Activated CD8-positive, alpha-beta T cell treated with anti-CD3 and anti-CD28 coated beads for 36 hours (primary cell): ENCODE measurements at regions not wholly inside any gene's neighbourhood (a gene's known extent, or its start where the extent isn't known, plus 50 kb on each side); places are given as distances from the start of the nearest gene placed in this dataset.

ENCODE experiments used
- ATAC-seq: fragments of 200-7000 bp; cut with Tn5 transposase; one replicate; pipeline ENCODE4 v1.10.0; 2021; ENCODE audit warnings: mild to moderate bottlenecking, moderate library complexity
- CTCF ChIA-PET: fragments of 350-600 bp; sonication (Branson Sonifier 250); formaldehyde crosslinking; loops from one replicate; lab custom pipeline; 2021; ENCODE audit warnings: antibody characterized with exemption; lab: Charles Lee
- POLR2A ChIA-PET: fragments of 350-600 bp; sonication (Branson Sonifier 250); formaldehyde crosslinking; loops from one replicate; lab custom pipeline; 2021; ENCODE audit warnings: antibody characterized with exemption; lab: Charles Lee
- DNase-seq: peaks from one replicate; pipeline ENCODE4 v3.0.0-alpha.2; 2020
- H3K27ac Mint-ChIP-seq: one replicate; pipeline ENCODE4 v1.8.0; 2021; ENCODE audit warnings: mild to moderate bottlenecking, mixed read lengths
- H3K27me3 Mint-ChIP-seq: one replicate; pipeline ENCODE4 v1.8.0; 2021; ENCODE audit warnings: mixed read lengths
- H3K36me3 Mint-ChIP-seq: one replicate; pipeline ENCODE4 v1.8.0; 2021; ENCODE audit warnings: low read depth, mixed read lengths
- H3K4me1 Mint-ChIP-seq: one replicate; pipeline ENCODE4 v1.8.0; 2021; ENCODE audit warnings: low read depth, mixed read lengths
- H3K4me3 Mint-ChIP-seq: one replicate; pipeline ENCODE4 v1.8.0; 2021; ENCODE audit warnings: mild to moderate bottlenecking, moderate library complexity, mixed read lengths
- H3K9me3 Mint-ChIP-seq: one replicate; pipeline ENCODE4 v1.8.0; 2021; ENCODE audit warnings: mixed read lengths
- CTCF ChIP-seq: fragments of 200-600 bp; IDR thresholded peaks from one replicate; pipeline ENCODE4 v1.8.0; 2022; ENCODE audit warnings: antibody characterized with exemption, mild to moderate bottlenecking
- intact Hi-C: fragments of 100-400 bp; cut with micrococcal nuclease; formaldehyde crosslinking; loops from one replicate; pipeline ENCODE4 v1.10.0; 2022

GRCh38 chr16:27149986-27150385, 53.3 kb upstream of the KDM8 start:
- TF ChIP-seq CTCF = no peak
- CTCF ChIA-PET = interaction anchor here (1.1 to 2.2 kb wide), 2 partner anchors 20 to 29 kb away, joined by 4 to 7 read pairs; no protein-coding TSS in a partner anchor
- no peak for DNase-seq
- no peaks in the 10 kb centered on the region for H3K36me3 Mint-ChIP-seq
- intact Hi-C loops = no loop called here
- POLR2A ChIA-PET = no interaction called here
- H3K27ac Mint-ChIP-seq = no peak overlapping the region
- no peaks in the 10 kb centered on the region for H3K27me3 Mint-ChIP-seq
- no peak overlapping the region for H3K4me3 Mint-ChIP-seq
- peaks cover 8% of the 10 kb centered on the region for H3K9me3 Mint-ChIP-seq
- peak; percentile 34 for ATAC-seq
- H3K4me1 Mint-ChIP-seq = peaks cover 5% of the 10 kb centered on the region

DNA sequence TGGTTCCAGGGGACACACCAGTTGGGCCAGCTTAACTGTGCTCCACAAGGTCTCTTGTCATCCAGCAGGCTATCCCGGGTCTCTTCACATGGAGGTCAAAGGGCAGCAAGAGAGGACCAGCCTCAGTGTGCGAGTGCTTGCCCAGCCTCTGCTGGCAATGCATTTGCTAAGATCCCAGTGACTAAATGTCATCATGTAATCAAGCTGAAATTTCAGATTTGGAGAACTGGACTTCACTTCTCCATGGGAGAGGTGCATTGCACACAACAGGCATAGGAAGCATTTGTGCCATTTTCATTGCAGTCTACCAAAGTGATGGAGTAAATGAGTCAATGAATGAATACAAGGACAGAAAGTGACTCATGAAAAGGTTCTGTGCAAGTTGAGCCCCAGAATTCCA, 51.2 kb upstream of the KDM8 start:
- POLR2A ChIA-PET = interaction anchor here (0.8 kb wide), 1 partner anchor 85 kb away, joined by 3 read pairs; no protein-coding TSS in a partner anchor
- Mint-ChIP-seq H3K9me3 (no peaks in the 10 kb centered on the region), H3K4me1 (peaks cover 10% of the 10 kb centered on the region), H3K36me3 (no peaks in the 10 kb centered on the region), H3K27ac (no peak overlapping the region), H3K27me3 (no peaks in the 10 kb centered on the region), H3K4me3 (no peak overlapping the region)
- intact Hi-C loops = no loop called here
- CTCF ChIA-PET = interaction anchor here (0.6 to 4.8 kb wide), 10 partner anchors 9 to 1810 kb away, joined by 3 to 44 read pairs (median 5); no protein-coding TSS in a partner anchor
- no peak for TF ChIP-seq CTCF
- ATAC-seq (no peak), DNase-seq (no peak)

GRCh38 chr16:27152801-27153200, 50.5 kb upstream of the KDM8 start:
- TF ChIP-seq CTCF = no peak
- Mint-ChIP-seq H3K9me3 (no peaks in the 10 kb centered on the region), H3K4me1 (peaks cover 10% of the 10 kb centered on the region), H3K27me3 (no peaks in the 10 kb centered on the region), H3K27ac (no peak overlapping the region), H3K4me3 (no peak overlapping the region), H3K36me3 (no peaks in the 10 kb centered on the region)
- DNase-seq = no peak
- CTCF ChIA-PET = interaction anchor here (0.9 to 4.8 kb wide), 6 partner anchors 14 to 216 kb away, joined by 3 to 44 read pairs (median 4); no protein-coding TSS in a partner anchor
- POLR2A ChIA-PET = no interaction called here
- intact Hi-C loops = no loop called here
- no peak for ATAC-seq
